ENCODE measurements at regions not wholly inside any gene's neighbourhood (a gene's known extent, or its start where the extent isn't known, plus 50 kb on each side); places are given as distances from the start of the nearest gene placed in this dataset.

DNA sequence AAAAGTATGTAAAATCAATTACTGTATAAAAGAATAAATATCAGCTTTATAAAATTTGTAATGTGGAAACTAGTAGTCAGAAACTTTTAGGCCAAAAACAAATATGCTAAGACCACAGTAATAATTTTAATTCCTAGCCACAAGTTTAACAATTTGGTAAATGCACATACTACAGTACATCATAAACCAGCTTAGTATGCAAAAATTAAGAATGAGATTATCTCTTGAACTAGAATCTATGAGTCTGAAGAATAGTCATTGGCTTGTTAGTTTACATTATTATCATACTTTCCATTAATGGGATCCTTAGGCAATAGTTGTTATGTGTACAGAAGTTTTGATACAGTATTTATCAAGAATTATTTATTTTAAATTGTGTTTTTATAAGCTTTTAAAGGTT lies 491.9 kb upstream of the FSIP2 start:
- Mint-ChIP-seq H3K27me3 (ENCODE audit: insufficient read depth, low read depth) (no peaks in the 10 kb centered on the region), H3K4me3 (no peak overlapping the region), H3K9me3 (no peaks in the 10 kb centered on the region), H3K27ac (no peak overlapping the region), H3K36me3 (no peaks in the 10 kb centered on the region), H3K4me1 (no peaks in the 10 kb centered on the region)
- TF ChIP-seq EZH2 (IDR thresholded peaks at IDR 0.05) (no peak), EZH2phosphoT487 (IDR thresholded peaks at IDR 0.05) (no peak)
- H3K9me3 ChIP-seq (ENCODE audit: low read depth): no peaks in the 10 kb centered on the region
- H3K4me2 ChIP-seq: no peak overlapping the region
- no peak overlapping the region for H3K9ac ChIP-seq
- no peak overlapping the region for H3K27ac ChIP-seq
- no peaks in the 10 kb centered on the region for H3K27me3 ChIP-seq
- H3K4me1 ChIP-seq: peaks cover 5% of the 10 kb centered on the region
- no peaks in the 10 kb centered on the region for H4K20me1 ChIP-seq (ENCODE audit: low read depth)
- H3K36me3 ChIP-seq: no peaks in the 10 kb centered on the region
- DNase-seq (ENCODE audit: low spot score): no peak
- no peaks in the 10 kb centered on the region for H3F3A ChIP-seq (ENCODE audit: low read depth)
- no peak overlapping the region for H2AFZ ChIP-seq (replicated peaks)
- H3K79me2 ChIP-seq (ENCODE audit: low read depth): no peaks in the 10 kb centered on the region
- no peak overlapping the region for H3K4me3 ChIP-seq

- H3K36me3 Mint-ChIP-seq: no peaks in the 10 kb centered on the region
- no peaks in the 10 kb centered on the region for H3K9me3 Mint-ChIP-seq
- Histone ChIP-seq H3K27ac (no peak overlapping the region), H3K36me3 (no peaks in the 10 kb centered on the region), H2AFZ (replicated peaks) (no peak overlapping the region), H3K79me2 (ENCODE audit: low read depth) (no peaks in the 10 kb centered on the region), H3F3A (ENCODE audit: low read depth) (no peaks in the 10 kb centered on the region), H3K4me3 (no peak overlapping the region), H4K20me1 (ENCODE audit: low read depth) (no peaks in the 10 kb centered on the region), H3K9ac (no peak overlapping the region), H3K4me1 (peaks cover 4% of the 10 kb centered on the region), H3K27me3 (no peaks in the 10 kb centered on the region), H3K9me3 (ENCODE audit: low read depth) (no peaks in the 10 kb centered on the region), H3K4me2 (no peak overlapping the region)
- no peaks in the 10 kb centered on the region for H3K4me1 Mint-ChIP-seq
- no peak overlapping the region for H3K4me3 Mint-ChIP-seq
- no peak for DNase-seq (ENCODE audit: low spot score)
- TF ChIP-seq EZH2phosphoT487 (IDR thresholded peaks at IDR 0.05) (no peak), EZH2 (IDR thresholded peaks at IDR 0.05) (no peak), CTCF (IDR thresholded peaks at IDR 0.05) (no peak)
- H3K27me3 Mint-ChIP-seq (ENCODE audit: insufficient read depth, low read depth): peaks cover 2% of the 10 kb centered on the region
- no peak overlapping the region for H3K27ac Mint-ChIP-seq
Measured at GRCh38 chr2:185255566-185255965, 483.0 kb upstream of the FSIP2 start.

DNA sequence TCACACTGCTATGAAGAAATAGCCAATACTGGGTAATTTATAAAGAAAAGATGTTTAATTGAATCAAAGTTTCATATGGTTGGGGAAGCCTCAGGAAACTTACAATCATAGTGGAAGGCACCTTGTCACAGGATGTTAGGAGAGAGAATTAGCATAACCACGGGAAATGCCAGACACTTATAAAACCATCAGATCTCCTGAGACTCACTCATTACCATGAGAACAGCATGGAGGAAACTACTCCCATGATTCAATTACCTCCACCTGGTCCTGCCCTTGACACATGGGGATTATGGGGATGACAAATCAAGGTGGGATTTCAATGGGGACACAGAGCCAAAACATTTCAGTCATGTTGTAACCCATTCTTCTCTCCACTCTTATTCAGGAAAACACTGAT lies 472.9 kb upstream of the FSIP2 start:
- H3K9me3 ChIP-seq (ENCODE audit: low read depth): no peaks in the 10 kb centered on the region
- no peaks in the 10 kb centered on the region for H3K27me3 Mint-ChIP-seq (ENCODE audit: insufficient read depth, low read depth)
- H3K27ac Mint-ChIP-seq: no peak overlapping the region
- peaks cover 2% of the 10 kb centered on the region for H3K9me3 Mint-ChIP-seq
- H3K9ac ChIP-seq: no peak overlapping the region
- no peaks in the 10 kb centered on the region for H3K79me2 ChIP-seq (ENCODE audit: low read depth)
- H3F3A ChIP-seq (ENCODE audit: low read depth): no peaks in the 10 kb centered on the region
- no peaks in the 10 kb centered on the region for H3K36me3 Mint-ChIP-seq
- H2AFZ ChIP-seq (replicated peaks): no peak overlapping the region
- H3K36me3 ChIP-seq: no peaks in the 10 kb centered on the region
- no peaks in the 10 kb centered on the region for H3K4me1 Mint-ChIP-seq
- no peaks in the 10 kb centered on the region for H4K20me1 ChIP-seq (ENCODE audit: low read depth)
- no peaks in the 10 kb centered on the region for H3K27me3 ChIP-seq
- no peak overlapping the region for H3K4me2 ChIP-seq
- H3K27ac ChIP-seq: no peak overlapping the region
- TF ChIP-seq EZH2 (IDR thresholded peaks at IDR 0.05) (no peak), CTCF (IDR thresholded peaks at IDR 0.05) (no peak), EZH2phosphoT487 (IDR thresholded peaks at IDR 0.05) (no peak)
- H3K4me3 ChIP-seq: no peak overlapping the region
- no peaks in the 10 kb centered on the region for H3K4me1 ChIP-seq
- no peak for DNase-seq (ENCODE audit: low spot score)
- H3K4me3 Mint-ChIP-seq: no peak overlapping the region

- Histone ChIP-seq H3K27me3 (no peaks in the 10 kb centered on the region), H3K4me2 (no peak overlapping the region), H3K27ac (no peak overlapping the region), H3K4me3 (no peak overlapping the region), H3F3A (ENCODE audit: low read depth) (no peaks in the 10 kb centered on the region), H3K9me3 (ENCODE audit: low read depth) (no peaks in the 10 kb centered on the region), H3K9ac (no peak overlapping the region), H2AFZ (replicated peaks) (no peak overlapping the region), H3K79me2 (ENCODE audit: low read depth) (no peaks in the 10 kb centered on the region), H3K36me3 (no peaks in the 10 kb centered on the region), H3K4me1 (no peaks in the 10 kb centered on the region), H4K20me1 (ENCODE audit: low read depth) (no peaks in the 10 kb centered on the region)
- no peak for DNase-seq (ENCODE audit: low spot score)
- Mint-ChIP-seq H3K27me3 (ENCODE audit: insufficient read depth, low read depth) (no peaks in the 10 kb centered on the region), H3K9me3 (peaks cover 2% of the 10 kb centered on the region), H3K27ac (no peak overlapping the region), H3K4me1 (no peaks in the 10 kb centered on the region), H3K36me3 (no peaks in the 10 kb centered on the region), H3K4me3 (no peak overlapping the region)
- TF ChIP-seq EZH2phosphoT487 (IDR thresholded peaks at IDR 0.05) (no peak), EZH2 (IDR thresholded peaks at IDR 0.05) (no peak), CTCF (IDR thresholded peaks at IDR 0.05) (no peak)
Measured at GRCh38 chr2:185268651-185269050, 470.0 kb upstream of the FSIP2 start.
